Kasumi-1 (cell line): ENCODE measurements at regions not wholly inside any gene's neighbourhood (a gene's known extent, or its start where the extent isn't known, plus 50 kb on each side); places are given as distances from the start of the nearest gene placed in this dataset.

Source experiments
- DNase-seq, 2 experiments: peaks; one replicate each; lab custom pipeline; 2025; lab: John Stamatoyannopoulos, UW

DNA sequence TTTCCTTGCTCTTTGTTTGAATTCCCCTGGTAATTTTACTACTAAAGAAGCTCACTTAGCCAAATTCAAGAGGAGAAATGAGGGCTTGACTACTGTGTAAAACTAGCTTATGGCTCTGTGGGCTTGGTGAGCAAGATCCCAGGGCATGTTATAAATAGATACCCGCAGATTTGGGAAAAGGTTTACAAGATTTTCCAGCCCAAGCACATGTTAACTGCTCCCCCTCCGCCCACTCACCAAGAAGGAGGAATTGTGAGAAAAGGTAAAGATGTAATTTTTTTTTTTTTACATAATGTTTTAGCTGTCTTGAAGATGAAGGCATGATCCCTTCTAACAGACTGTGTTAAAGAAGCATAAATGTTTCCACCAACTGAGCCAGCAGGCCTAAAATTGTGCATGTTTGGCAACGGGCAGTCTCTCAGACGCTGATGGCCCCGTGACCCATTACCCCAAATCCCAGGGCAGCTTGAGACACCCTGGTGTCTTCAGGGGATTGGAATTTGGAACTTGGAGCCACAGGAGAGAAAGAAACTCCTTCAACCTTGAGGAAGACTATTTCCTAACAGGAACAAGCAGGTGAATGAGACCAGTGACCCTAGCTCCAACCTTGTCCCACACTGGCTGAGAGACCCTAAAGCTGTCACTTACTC lies 429.8 kb upstream of the CELF2 start:
- no peak for DNase-seq

DNA sequence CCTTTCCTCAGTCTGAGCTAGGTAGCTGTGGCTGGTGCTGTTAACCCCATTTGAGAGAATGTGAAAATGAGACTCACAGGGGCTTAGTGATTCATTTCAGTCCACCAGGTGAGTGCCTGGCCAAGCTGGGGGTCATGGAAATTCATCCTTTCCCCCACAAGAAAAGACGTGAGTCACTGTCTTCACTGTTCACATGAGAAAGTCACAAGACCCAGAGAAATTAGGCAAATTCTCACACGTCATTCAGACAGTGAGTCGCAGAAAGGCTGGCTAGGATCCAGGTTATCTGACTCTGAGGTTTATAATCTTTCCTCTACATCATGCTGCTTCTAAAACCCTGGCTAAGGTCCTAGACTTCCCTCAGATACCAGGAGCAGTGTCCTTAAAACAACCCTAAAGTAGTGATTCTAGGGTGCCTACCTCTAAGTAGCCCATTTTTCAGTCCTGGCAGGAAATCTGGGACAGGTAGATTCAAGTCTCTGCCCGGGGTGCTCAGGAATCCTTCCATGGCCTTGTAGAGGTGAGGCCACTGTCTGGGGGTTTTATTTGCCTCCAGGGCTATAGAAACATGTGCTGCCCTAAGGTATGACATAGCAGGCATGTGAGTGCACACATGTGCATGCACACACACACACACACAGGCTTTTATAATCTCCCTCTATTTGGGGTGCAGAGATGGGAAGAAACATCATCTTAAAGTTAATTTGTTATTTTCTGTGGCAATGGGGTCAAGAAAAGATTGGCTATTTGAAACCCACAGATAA lies 427.9 kb upstream of the CELF2 start:
- DNase-seq, result no peak

GRCh38 chr10:10591715-10592341 lies 425.8 kb upstream of the CELF2 start:
- DNase-seq, result no peak

DNA sequence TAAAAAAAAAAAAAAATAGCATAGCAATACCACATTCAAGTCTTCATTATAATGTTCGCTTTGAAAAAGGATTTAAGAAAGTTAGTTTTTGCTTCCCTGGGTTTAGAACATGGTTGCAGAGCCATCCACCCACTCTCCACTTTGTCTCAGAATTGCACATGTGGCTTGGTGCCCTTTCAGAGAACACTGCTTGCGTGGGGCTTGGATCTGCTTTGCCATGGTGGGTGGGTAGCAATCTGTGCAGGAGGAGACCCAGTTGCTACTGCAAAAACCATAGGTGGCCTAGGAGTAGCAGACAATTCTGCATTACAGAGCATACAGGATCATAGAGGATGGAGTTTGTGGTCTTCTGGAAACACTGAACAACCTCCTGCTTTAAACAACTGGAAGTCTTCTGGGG lies 421.4 kb upstream of the CELF2 start:
- no peak for DNase-seq

- no peak for DNase-seq
Observed at GRCh38 chr10:10598297-10598696, 419.4 kb upstream of the CELF2 start.

- DNase-seq, result no peak
Observed at GRCh38 chr10:10600004-10600403, 417.7 kb upstream of the CELF2 start.

DNA sequence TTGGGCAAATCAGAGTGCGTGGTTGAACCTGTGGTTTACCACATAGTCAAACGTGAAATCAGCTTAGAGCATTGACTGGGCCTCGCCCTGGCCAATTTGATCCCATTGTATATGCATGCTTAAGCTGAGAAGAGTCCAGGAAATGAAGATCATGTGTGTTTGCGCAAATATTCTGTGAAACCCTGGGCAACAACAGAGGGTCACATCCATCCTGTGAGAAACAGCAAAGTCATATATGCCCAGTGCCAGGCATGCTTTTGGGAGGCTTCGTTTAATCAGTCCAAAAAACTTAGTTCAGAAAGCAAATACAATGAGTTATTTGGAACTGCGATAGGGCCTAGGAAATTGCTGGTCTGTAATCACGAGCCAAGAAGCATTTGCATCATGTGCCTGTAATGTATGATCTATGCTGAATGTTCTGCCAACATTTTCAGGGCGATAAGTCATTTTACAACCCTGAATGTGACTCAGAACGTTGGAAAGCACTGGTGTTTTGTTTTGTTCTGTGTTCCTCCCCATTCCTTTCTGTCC lies 412.1 kb upstream of the CELF2 start:
- no peak for DNase-seq

DNA sequence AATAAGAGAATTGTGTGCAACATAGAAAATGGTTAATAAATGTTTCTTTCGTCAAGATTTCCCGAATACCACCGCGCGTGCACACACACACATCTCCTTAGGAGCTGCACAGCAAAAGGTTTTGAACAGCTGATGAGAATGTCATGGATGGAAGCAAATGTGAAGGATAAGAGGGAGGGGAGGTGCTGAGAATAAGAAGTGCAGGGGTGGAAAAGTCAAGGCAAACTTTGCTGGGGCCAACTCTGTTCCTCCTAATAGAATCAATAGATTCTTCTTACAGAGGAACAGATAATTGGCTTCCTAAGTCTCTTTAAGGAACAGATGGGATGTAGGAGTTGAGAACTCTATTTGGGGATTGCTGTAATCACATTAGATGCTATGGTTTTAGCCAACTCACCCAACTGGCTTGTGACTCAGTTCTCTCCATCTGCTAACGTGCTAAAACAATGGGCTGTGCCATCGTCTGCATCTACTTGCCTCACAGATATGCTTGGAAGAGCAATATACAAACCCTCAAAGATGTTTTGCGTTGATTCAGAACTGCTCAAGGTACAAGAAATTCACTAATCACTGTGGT lies 408.2 kb upstream of the CELF2 start:
- DNase-seq, result no peak

GRCh38 chr10:10610171-10610570 lies 407.5 kb upstream of the CELF2 start:
- DNase-seq, result no peak

DNA sequence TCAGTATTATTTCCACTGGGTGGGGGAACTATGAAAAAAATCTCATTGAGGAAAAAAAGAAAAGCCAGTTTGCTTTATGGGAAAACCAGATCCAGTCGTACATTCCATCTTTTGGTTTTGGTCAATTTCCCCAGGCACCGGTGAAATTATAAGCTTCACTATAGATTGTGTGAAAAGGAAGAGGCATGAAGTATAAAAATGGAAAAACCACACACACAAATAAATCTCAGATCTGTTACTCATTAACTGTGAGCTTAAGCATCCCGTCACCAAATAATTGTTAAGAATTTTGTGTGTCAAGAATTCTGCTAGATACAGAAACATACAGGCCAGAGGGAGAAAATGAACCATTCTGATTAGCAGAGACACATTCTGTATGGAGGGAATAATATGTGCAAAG lies 405.5 kb upstream of the CELF2 start:
- DNase-seq, result no peak

GRCh38 chr10:10613656-10614244 lies 403.9 kb upstream of the CELF2 start:
- DNase-seq, result no peak

DNA sequence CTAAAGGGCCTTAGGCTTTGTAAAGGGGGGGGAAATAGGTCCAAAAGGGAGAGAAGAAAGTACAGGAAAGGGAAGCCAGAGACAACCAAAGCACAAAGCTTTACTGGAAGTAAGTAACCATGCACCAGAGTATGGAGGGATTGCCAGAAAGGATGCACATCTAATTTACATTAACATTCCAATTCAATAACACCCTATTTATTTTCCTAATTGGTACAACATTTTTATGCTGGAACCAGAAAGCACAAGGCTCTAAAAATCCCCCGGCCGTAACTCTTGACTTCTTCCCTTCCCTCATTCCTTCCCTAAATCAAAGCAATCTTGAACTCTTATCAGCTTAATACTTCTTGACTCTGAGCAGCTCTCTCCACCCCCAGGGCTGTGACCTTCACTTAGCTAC lies 400.0 kb upstream of the CELF2 start:
- DNase-seq, result no peak

DNA sequence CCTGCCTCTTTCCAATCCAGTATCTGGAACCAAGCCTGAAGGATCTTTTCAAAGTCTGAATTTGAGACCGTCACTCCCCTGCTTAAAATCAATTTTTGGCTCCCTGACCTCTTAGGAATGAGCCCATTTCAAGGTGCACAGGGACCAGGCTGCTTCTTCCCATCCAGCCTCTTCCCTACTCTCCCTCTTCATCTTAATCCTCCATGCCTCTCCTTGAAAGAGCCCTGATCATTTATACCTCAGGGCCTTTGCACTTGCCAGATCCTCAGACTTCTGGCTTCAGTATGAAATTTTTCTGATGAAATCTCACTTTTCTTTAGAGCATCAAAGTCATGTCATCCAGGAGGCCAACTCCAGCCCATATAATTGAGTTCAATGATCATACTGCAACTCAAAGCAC lies 399.5 kb upstream of the CELF2 start:
- DNase-seq, result no peak

DNA sequence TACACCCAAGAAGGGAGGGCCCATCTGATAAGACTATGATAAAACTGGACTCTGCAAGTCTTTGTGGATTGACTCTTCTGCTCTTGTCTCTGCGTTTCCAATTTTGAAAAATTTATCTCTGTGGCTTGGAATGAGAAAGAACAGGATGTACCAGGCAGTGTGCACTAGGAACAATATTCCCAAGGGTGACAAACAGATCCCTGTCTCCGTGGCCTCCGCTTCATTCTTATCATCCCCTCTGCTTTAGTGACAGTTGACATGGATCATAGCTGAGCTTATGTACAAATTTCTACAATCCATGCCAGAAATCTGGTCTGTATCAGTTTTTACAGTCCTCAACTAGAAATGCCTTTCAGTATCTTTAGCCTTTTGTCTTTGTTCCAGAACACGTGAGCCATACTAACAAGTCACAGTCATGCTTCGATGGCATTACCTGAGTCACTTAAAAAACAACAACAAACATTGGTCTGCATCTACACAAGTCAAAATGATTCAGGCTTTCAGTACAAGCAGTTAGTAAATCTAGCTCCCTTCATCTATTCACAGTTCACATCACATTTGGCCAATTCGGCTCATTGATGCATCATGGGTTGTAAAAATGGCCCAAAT lies 393.6 kb upstream of the CELF2 start:
- DNase-seq, result no peak

DNA sequence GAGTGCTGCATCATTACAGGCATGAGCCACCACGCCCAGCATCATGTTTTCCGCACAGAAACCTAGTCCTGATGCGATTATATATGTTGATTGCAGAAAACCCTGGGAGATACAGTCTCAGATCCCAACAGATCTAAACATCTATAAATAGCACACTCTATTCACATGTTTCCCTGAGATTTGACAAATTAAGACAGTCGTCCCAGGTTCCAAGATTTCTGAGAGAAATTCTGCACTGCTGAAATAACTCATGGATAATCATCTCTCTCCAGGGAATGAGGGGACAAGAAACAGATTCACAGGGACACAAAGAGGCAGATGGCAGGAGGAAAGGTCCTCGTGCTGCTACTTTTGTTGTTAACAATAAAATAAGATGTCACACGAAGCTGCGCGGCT lies 393.1 kb upstream of the CELF2 start:
- no peak for DNase-seq

- DNase-seq, result no peak
Observed at GRCh38 chr10:10625491-10625890, 392.2 kb upstream of the CELF2 start.

DNA sequence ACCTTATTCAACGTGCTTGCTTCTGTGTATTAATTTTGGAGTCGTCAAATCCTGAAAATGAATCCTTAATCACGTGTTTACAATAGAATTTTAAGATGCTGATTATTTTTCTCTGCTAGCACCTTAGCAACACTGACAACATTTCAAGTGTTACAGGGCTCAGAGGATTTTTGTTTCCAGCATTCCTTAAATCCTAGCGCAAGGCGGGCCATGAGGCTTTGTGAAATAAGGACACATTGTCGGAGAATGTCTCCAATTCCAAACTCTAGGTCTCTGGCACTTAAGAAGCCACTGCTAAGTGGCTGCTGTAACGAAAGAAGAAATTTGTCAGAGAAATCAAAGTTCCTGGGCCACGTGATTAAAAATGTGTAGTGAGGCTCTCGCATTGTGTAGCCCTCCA lies 390.9 kb upstream of the CELF2 start:
- DNase-seq, result no peak

DNA sequence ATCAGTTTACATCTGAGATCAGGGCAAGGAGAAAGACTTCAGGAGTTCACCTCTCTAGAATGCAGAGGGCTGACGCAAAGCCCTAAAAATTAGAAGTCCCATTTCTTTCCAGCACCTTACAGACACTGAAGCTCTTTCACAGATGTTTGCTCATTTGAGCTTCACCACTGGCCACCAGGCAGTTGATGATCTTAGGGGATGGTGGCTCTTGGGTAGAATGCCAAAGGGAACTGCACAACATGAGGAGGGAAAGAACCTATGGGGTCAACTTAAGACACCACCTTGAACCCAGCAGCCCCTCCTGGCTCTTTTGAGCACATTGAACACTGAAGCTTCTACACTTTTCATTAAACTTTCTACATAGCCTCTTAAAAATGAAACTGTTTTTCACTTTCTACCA lies 390.3 kb upstream of the CELF2 start:
- no peak for DNase-seq

DNA sequence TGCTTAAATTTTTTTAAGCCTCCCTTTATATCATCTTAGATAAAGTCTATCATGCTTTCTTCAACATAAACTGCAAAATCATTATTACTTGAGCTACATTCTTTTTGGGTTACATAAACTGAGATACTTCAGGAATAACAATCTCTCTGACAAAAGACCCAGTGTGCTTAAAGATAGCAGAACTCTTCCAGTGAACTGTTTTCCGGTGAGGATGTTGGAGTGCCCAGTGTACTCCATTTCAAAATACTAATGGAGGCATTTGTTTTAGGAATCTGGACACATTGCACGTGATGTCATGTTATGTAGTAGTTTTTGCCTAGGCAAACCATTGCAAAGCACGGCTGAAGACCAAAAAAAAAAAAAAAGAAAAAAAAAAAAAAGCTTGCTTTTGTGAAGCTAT lies 388.2 kb upstream of the CELF2 start:
- DNase-seq, result no peak

DNA sequence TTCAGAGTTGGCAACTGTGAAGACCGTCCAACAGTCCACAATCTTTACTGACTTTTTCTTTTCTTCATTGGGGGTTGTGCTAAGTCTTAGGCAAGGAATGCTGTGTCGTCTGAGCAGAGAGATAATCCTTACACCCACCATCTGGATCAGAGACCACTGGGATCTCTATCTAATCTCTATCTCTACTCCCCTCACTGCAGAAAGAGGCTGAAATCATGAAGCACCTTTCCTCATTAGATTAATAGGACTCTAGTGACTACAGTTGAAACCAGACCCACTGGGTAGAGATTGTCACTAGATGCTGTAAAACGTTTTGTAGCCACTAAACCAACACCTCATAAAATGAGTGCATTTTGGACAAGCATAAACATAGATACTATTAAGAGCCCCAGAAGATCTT lies 387.4 kb upstream of the CELF2 start:
- DNase-seq, result no peak

DNA sequence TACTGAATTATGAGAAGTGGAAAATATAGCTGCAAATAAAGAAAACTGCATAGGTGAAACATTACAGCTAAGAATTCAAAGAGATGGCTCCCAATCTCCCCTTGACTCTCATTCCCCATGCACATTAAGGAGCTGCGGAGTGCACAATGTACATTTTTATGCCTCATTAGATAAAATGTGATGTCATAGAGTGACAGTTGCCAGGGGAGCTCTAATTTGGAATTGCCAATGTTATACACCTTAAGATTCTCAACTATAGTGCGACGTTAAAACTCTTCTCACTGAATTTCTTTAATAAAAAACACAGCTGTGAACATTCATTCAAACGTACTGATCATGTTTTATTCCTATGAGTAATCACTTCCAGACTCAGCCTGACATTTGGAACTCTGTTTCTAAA lies 386.9 kb upstream of the CELF2 start:
- no peak for DNase-seq

DNA sequence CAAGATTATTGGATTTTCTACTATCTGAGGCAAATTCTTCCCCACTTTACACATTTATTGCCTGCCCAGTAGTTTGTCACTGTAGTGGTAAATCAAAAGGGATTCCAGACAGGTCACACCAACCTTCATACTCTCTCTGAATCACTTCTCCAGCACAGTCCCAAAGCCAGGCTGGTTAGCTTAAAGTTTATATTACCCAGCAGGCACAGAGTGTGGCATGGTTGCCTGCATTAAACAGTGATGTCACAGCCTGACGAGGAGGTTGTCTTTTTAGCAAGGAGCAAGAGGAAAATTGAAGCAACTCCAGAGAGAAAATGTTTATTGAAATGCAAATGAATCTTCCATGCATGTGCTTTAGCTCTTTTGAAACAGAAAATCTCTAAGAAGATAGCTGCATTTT lies 375.5 kb upstream of the CELF2 start:
- DNase-seq, result no peak
